AG04450 (cell line): ENCODE measurements at regions not wholly inside any gene's neighbourhood (a gene's known extent, or its start where the extent isn't known, plus 50 kb on each side); places are given as distances from the start of the nearest gene placed in this dataset.
"Not testable (repeated sequence)": the region's sequence is repeated elsewhere in the genome, so short reads cannot be mapped to it uniquely, and the experiment has no call there.

ENCODE experiments used
- CTCF ChIA-PET: fragments of 300-600, 350-600 bp; formaldehyde crosslinking; extraction: SDS; loops from one replicate; lab custom pipeline; 2022; ENCODE audit warnings: antibody characterized with exemption, inconsistent platforms; lab: Charles Lee
- POLR2A ChIA-PET: fragments of 350-600 bp; formaldehyde crosslinking; extraction: SDS; loops from one replicate; lab custom pipeline; 2021; ENCODE audit warnings: antibody characterized with exemption, inconsistent platforms; lab: Yijun Ruan, JAX
- DNase-seq: peaks from one replicate; pipeline ENCODE4 v3.0.0-alpha.2; 2011; ENCODE audit warnings: low read depth, low spot score
- H3K27ac ChIP-seq: one replicate; pipeline ENCODE4 v1.5.1; 2012; ENCODE audit warnings: low read depth, low read length, control low read depth
- H3K27me3 ChIP-seq: one replicate; pipeline ENCODE4 v1.6.0; 2012; ENCODE audit warnings: low read length; ENCODE audit not compliant: control insufficient read depth, insufficient read depth
- H3K4me3 ChIP-seq: 2 replicates; pipeline ENCODE4 v1.5.1; 2011; ENCODE audit warnings: mild to moderate bottlenecking, low read depth, low read length, control low read depth
- H3K9me3 ChIP-seq: 2 replicates; pipeline ENCODE4 v1.5.1; 2012; ENCODE audit warnings: low read length; ENCODE audit not compliant: control insufficient read depth, insufficient read depth
- CTCF ChIP-seq: IDR thresholded peaks from 2 replicates; pipeline ENCODE4 v1.5.1; 2011; ENCODE audit warnings: low read depth, low read length, control low read depth, inconsistent platforms

GRCh38 chr4:42767669-42768068 lies 110.8 kb upstream of the ATP8A1 start:
- no peak overlapping the region for H3K27ac ChIP-seq
- no peak for DNase-seq
- no peak overlapping the region for H3K4me3 ChIP-seq
- CTCF ChIA-PET, result no interaction called here
- H3K27me3 ChIP-seq, result no peaks in the 10 kb centered on the region
- POLR2A ChIA-PET, result no interaction called here
- TF ChIP-seq CTCF, result no peak
- H3K9me3 ChIP-seq, result peaks cover 9% of the 10 kb centered on the region; the same call in 1 of the 2 replicates

- Histone ChIP-seq H3K9me3 (no peaks in the 10 kb centered on the region; the same call in 1 of the 2 replicates), H3K27ac (no peak overlapping the region), H3K4me3 (no peak overlapping the region), H3K27me3 (no peaks in the 10 kb centered on the region)
- ChIA-PET POLR2A (no interaction called here), CTCF (no interaction called here)
- no peak for DNase-seq
- TF ChIP-seq CTCF, result no peak
Observed at GRCh38 chr4:42761804-42762203, 104.9 kb upstream of the ATP8A1 start.

- CTCF ChIA-PET, POLR2A ChIA-PET, H3K4me3 ChIP-seq, H3K9me3 ChIP-seq, H3K27me3 ChIP-seq, DNase-seq, H3K27ac ChIP-seq: not testable (repeated sequence)
Observed at GRCh38 chr4:42754965-42755364, 98.1 kb upstream of the ATP8A1 start.

- Histone ChIP-seq H3K27me3 (no peaks in the 10 kb centered on the region), H3K9me3 (no peaks in the 10 kb centered on the region), H3K4me3 (no peak overlapping the region), H3K27ac (no peak overlapping the region)
- TF ChIP-seq CTCF, result no peak
- DNase-seq, result no peak
- CTCF ChIA-PET, result no interaction called here
- POLR2A ChIA-PET, result no interaction called here
Observed at GRCh38 chr4:42751587-42751986, 94.7 kb upstream of the ATP8A1 start.

- CTCF ChIA-PET, result no interaction called here
- H3K9me3 ChIP-seq, result no peaks in the 10 kb centered on the region
- H3K27ac ChIP-seq, result no peak overlapping the region
- H3K27me3 ChIP-seq, result no peaks in the 10 kb centered on the region
- DNase-seq, result no peak
- no peak overlapping the region for H3K4me3 ChIP-seq
- POLR2A ChIA-PET, result no interaction called here
- TF ChIP-seq CTCF, result no peak
Observed at GRCh38 chr4:42750856-42751255, 94.0 kb upstream of the ATP8A1 start.

- DNase-seq, result no peak
- CTCF ChIA-PET, result no interaction called here
- no peaks in the 10 kb centered on the region for H3K27me3 ChIP-seq
- no peak overlapping the region for H3K4me3 ChIP-seq
- no peaks in the 10 kb centered on the region for H3K9me3 ChIP-seq
- POLR2A ChIA-PET, result no interaction called here
- TF ChIP-seq CTCF, result no peak
- no peak overlapping the region for H3K27ac ChIP-seq
Observed at GRCh38 chr4:42750091-42750490, 93.2 kb upstream of the ATP8A1 start.
